ENCODE measurements at regions not wholly inside any gene's neighbourhood (a gene's known extent, or its start where the extent isn't known, plus 50 kb on each side); places are given as distances from the start of the nearest gene placed in this dataset.
"Not testable (repeated sequence)": the region's sequence is repeated elsewhere in the genome, so short reads cannot be mapped to it uniquely, and the experiment has no call there.

GRCh38 chr4:169900241-169900845 is 125.9 kb downstream of the MFAP3L start:
- H3K27ac ChIP-seq (ENCODE audit: insufficient read depth, low read length), result no peak overlapping the region
- H3K36me3 ChIP-seq (ENCODE audit: control insufficient read depth, insufficient read depth, low read length), result no peaks in the 10 kb centered on the region
- no peaks in the 10 kb centered on the region for H3K9me3 ChIP-seq (ENCODE audit: control insufficient read depth, insufficient read depth, low read depth, low read length)
- DNase-seq (ENCODE audit: low read depth in 2 of 2), result peak in 1 of 2 donors; percentile 60
- no peak overlapping the region for H3K4me2 ChIP-seq (ENCODE audit: extremely low read depth, insufficient read depth, low read length)
- TF ChIP-seq EZH2 (IDR thresholded peaks at IDR 0.05; ENCODE audit: low read length, missing control alignments), result no peak
- TF ChIP-seq, protein P1, sequence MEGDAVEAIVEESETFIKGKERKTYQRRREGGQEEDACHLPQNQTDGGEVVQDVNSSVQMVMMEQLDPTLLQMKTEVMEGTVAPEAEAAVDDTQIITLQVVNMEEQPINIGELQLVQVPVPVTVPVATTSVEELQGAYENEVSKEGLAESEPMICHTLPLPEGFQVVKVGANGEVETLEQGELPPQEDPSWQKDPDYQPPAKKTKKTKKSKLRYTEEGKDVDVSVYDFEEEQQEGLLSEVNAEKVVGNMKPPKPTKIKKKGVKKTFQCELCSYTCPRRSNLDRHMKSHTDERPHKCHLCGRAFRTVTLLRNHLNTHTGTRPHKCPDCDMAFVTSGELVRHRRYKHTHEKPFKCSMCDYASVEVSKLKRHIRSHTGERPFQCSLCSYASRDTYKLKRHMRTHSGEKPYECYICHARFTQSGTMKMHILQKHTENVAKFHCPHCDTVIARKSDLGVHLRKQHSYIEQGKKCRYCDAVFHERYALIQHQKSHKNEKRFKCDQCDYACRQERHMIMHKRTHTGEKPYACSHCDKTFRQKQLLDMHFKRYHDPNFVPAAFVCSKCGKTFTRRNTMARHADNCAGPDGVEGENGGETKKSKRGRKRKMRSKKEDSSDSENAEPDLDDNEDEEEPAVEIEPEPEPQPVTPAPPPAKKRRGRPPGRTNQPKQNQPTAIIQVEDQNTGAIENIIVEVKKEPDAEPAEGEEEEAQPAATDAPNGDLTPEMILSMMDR (conservative IDR thresholded peaks at IDR 0.05 in 1 of 2, IDR thresholded peaks at IDR 0.05 in 1 of 2; ENCODE audit: low read depth in 1 of 2, low read length in 2 of 2), result no peak
- no peak overlapping the region for H3K9ac ChIP-seq (ENCODE audit: insufficient read depth, low read length)
- H3K27me3 ChIP-seq (ENCODE audit: control insufficient read depth, insufficient read depth, low read length), result no peaks in the 10 kb centered on the region
- H4K20me1 ChIP-seq (ENCODE audit: control insufficient read depth, extremely low read depth, insufficient read depth, low read length), result no peaks in the 10 kb centered on the region
- no peaks in the 10 kb centered on the region for H3K4me1 ChIP-seq (ENCODE audit: control insufficient read depth, extremely low read depth, insufficient read depth, low read length)
- no peak overlapping the region for H2AFZ ChIP-seq (ENCODE audit: low read length)
- no peaks in the 10 kb centered on the region for H3K79me2 ChIP-seq (ENCODE audit: control insufficient read depth, insufficient read depth, low read length)
- H3K4me3 ChIP-seq (replicated peaks in 1 of 4; ENCODE audit: control extremely low read depth in 1 of 4, insufficient read depth in 1 of 4, low read depth in 3 of 4, low read length in 4 of 4), result no peak overlapping the region

GRCh38 chr4:169899295-169899694 is 126.9 kb downstream of the MFAP3L start:
- Histone ChIP-seq H3K4me1 (ENCODE audit: control insufficient read depth, extremely low read depth, insufficient read depth, low read length) (no peaks in the 10 kb centered on the region), H4K20me1 (ENCODE audit: control insufficient read depth, extremely low read depth, insufficient read depth, low read length) (no peaks in the 10 kb centered on the region), H2AFZ (ENCODE audit: low read length) (no peak overlapping the region), H3K9me3 (ENCODE audit: control insufficient read depth, insufficient read depth, low read depth, low read length) (no peaks in the 10 kb centered on the region), H3K36me3 (ENCODE audit: control insufficient read depth, insufficient read depth, low read length) (no peaks in the 10 kb centered on the region), H3K4me3 (replicated peaks in 1 of 4; ENCODE audit: control extremely low read depth in 1 of 4, insufficient read depth in 1 of 4, low read depth in 3 of 4, low read length in 4 of 4) (no peak overlapping the region), H3K9ac (ENCODE audit: insufficient read depth, low read length) (no peak overlapping the region), H3K27me3 (ENCODE audit: control insufficient read depth, insufficient read depth, low read length) (no peaks in the 10 kb centered on the region), H3K79me2 (ENCODE audit: control insufficient read depth, insufficient read depth, low read length) (no peaks in the 10 kb centered on the region), H3K4me2 (ENCODE audit: extremely low read depth, insufficient read depth, low read length) (no peak overlapping the region), H3K27ac (ENCODE audit: insufficient read depth, low read length) (no peak overlapping the region)
- TF ChIP-seq EZH2 (IDR thresholded peaks at IDR 0.05; ENCODE audit: low read length, missing control alignments), result no peak
- TF ChIP-seq, protein P1 (conservative IDR thresholded peaks at IDR 0.05 in 1 of 2, IDR thresholded peaks at IDR 0.05 in 1 of 2; ENCODE audit: low read depth in 1 of 2, low read length in 2 of 2), result no peak
- DNase-seq (ENCODE audit: low read depth in 2 of 2), result peak in 1 of 2 donors; percentile 91

DNA sequence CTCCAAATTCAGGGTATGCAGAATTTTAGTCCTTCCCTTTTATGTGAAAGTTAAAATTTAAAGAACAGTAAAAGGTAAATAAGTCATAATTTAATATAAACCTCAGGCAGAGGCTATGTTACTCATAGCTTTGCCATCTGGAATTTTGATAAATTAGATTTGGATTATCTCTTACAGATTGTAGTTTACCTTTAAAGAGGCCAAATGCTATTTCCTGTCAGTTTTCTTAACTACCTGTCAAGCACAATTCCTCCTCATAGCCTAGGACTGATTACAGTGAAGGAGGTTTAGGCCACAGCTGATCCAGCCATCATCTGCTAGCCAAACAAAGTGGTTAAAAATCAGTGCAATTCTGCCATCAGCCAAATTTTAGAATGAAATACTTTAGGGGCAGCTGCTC is 128.1 kb downstream of the MFAP3L start:
- no peaks in the 10 kb centered on the region for H3K79me2 ChIP-seq (ENCODE audit: control insufficient read depth, insufficient read depth, low read length)
- no peaks in the 10 kb centered on the region for H3K9me3 ChIP-seq (ENCODE audit: control insufficient read depth, insufficient read depth, low read depth, low read length)
- peak in 1 of 2 donors; percentile 6 for DNase-seq (ENCODE audit: low read depth in 2 of 2)
- H3K4me1 ChIP-seq (ENCODE audit: control insufficient read depth, extremely low read depth, insufficient read depth, low read length), result no peaks in the 10 kb centered on the region
- H3K27ac ChIP-seq (ENCODE audit: insufficient read depth, low read length), result no peak overlapping the region
- TF ChIP-seq, protein P1 (conservative IDR thresholded peaks at IDR 0.05 in 1 of 2, IDR thresholded peaks at IDR 0.05 in 1 of 2; ENCODE audit: low read depth in 1 of 2, low read length in 2 of 2), result no peak
- no peak for TF ChIP-seq EZH2 (IDR thresholded peaks at IDR 0.05; ENCODE audit: low read length, missing control alignments)
- H2AFZ ChIP-seq (ENCODE audit: low read length), result no peak overlapping the region
- H4K20me1 ChIP-seq (ENCODE audit: control insufficient read depth, extremely low read depth, insufficient read depth, low read length), result no peaks in the 10 kb centered on the region
- H3K9ac ChIP-seq (ENCODE audit: insufficient read depth, low read length), result no peak overlapping the region
- H3K27me3 ChIP-seq (ENCODE audit: control insufficient read depth, insufficient read depth, low read length), result no peaks in the 10 kb centered on the region
- H3K4me2 ChIP-seq (ENCODE audit: extremely low read depth, insufficient read depth, low read length), result no peak overlapping the region
- H3K4me3 ChIP-seq (replicated peaks in 1 of 4; ENCODE audit: control extremely low read depth in 1 of 4, insufficient read depth in 1 of 4, low read depth in 3 of 4, low read length in 4 of 4), result no peak overlapping the region
- H3K36me3 ChIP-seq (ENCODE audit: control insufficient read depth, insufficient read depth, low read length), result no peaks in the 10 kb centered on the region

DNA sequence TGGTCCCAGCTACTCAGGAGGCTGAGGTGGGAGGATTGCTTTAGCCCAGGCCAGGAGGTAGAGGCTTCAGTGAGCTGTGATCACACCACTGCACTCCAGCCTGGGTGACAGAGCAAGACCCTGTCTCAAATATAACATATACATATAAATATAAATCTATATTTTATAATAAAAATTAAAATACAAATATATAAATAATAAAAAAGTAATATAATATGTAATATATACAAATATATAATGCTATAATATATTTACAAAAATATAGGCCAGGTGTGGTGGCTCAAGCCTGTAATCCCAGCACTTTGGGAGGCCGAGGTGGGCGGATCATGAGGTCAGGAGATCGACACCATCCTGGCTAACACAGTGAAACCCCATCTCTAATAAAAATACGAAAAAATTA is 131.4 kb downstream of the MFAP3L start:
- not testable (repeated sequence) for H3K79me2 ChIP-seq (ENCODE audit: control insufficient read depth, insufficient read depth, low read length); H3K9me3 ChIP-seq (ENCODE audit: control insufficient read depth, insufficient read depth, low read depth, low read length); H3K27me3 ChIP-seq (ENCODE audit: control insufficient read depth, insufficient read depth, low read length); H3K4me3 ChIP-seq (replicated peaks in 1 of 4; ENCODE audit: control extremely low read depth in 1 of 4, insufficient read depth in 1 of 4, low read depth in 3 of 4, low read length in 4 of 4); H3K4me2 ChIP-seq (ENCODE audit: extremely low read depth, insufficient read depth, low read length); H2AFZ ChIP-seq (ENCODE audit: low read length); H3K36me3 ChIP-seq (ENCODE audit: control insufficient read depth, insufficient read depth, low read length); H3K4me1 ChIP-seq (ENCODE audit: control insufficient read depth, extremely low read depth, insufficient read depth, low read length); H3K9ac ChIP-seq (ENCODE audit: insufficient read depth, low read length); H4K20me1 ChIP-seq (ENCODE audit: control insufficient read depth, extremely low read depth, insufficient read depth, low read length); H3K27ac ChIP-seq (ENCODE audit: insufficient read depth, low read length); DNase-seq (ENCODE audit: low read depth in 2 of 2)

All from fibroblast of lung (primary cell).